CD4-positive, alpha-beta T cell (primary cell): ENCODE measurements at regions not wholly inside any gene's neighbourhood (a gene's known extent, or its start where the extent isn't known, plus 50 kb on each side); places are given as distances from the start of the nearest gene placed in this dataset.

Experiments
- ATAC-seq: fragments of 200-7000 bp; cut with Tn5 transposase; one replicate; pipeline ENCODE4 v1.10.0; 2022; ENCODE audit warnings: mild to moderate bottlenecking; ENCODE audit not compliant: poor library complexity
- CTCF ChIA-PET: fragments of 350-600 bp; sonication (Branson Sonifier 250); formaldehyde crosslinking; loops from one replicate; lab custom pipeline; 2021; ENCODE audit warnings: antibody characterized with exemption, inconsistent platforms; lab: Charles Lee
- POLR2A ChIA-PET: fragments of 350-600 bp; sonication (Branson Sonifier 250); formaldehyde crosslinking; loops from one replicate; lab custom pipeline; 2021; ENCODE audit warnings: antibody characterized with exemption, inconsistent platforms; lab: Charles Lee
- DNase-seq, 14 experiments: peaks; one replicate each; pipeline ENCODE4 v3.0.0-alpha.2; 2013 to 2020; ENCODE audit warnings: mixed read lengths in 2 of 14
- H3K27ac ChIP-seq, 2 donors: one replicate each; pipeline versions ENCODE4 v1.5.1 to v1.7.0; 2013; ENCODE audit warnings: low read length in 2 of 2, low read depth in 1 of 2, mild to moderate bottlenecking in 1 of 2
- H3K27me3 ChIP-seq, 2 experiments: 1 replicate in 1 of 2; 2 replicates in 1 of 2; pipeline versions ENCODE4 v1.6.1 to v1.7.0; 2013; ENCODE audit warnings: low read length in 2 of 2, control low read depth in 1 of 2, mild to moderate bottlenecking in 1 of 2, moderate library complexity in 1 of 2; ENCODE audit not compliant: insufficient read depth in 2 of 2, control insufficient read depth in 1 of 2
- H3K36me3 ChIP-seq: one replicate; pipeline ENCODE4 v1.6.1; 2013; ENCODE audit warnings: low read length, control low read depth; ENCODE audit not compliant: insufficient read depth
- H3K4me1 ChIP-seq: one replicate; pipeline ENCODE4 v1.6.1; 2013; ENCODE audit warnings: low read length, control low read depth; ENCODE audit not compliant: insufficient read depth
- H3K4me3 ChIP-seq: one replicate; pipeline ENCODE4 v1.5.1; 2013; ENCODE audit warnings: mild to moderate bottlenecking, low read length, moderate library complexity
- H3K9me3 ChIP-seq, 2 experiments: 1 replicate in 1 of 2; 2 replicates in 1 of 2; pipeline versions ENCODE4 v1.6.1 to v1.7.0; 2013; ENCODE audit warnings: low read length in 2 of 2, mild to moderate bottlenecking in 2 of 2, control low read depth in 1 of 2, moderate library complexity in 1 of 2; ENCODE audit not compliant: control insufficient read depth in 1 of 2, insufficient read depth in 1 of 2
- H3K27ac Mint-ChIP-seq: one replicate; pipeline ENCODE4 v1.8.0; 2020; ENCODE audit warnings: mixed read lengths
- H3K27me3 Mint-ChIP-seq: one replicate; pipeline ENCODE4 v1.8.0; 2021; ENCODE audit warnings: mixed read lengths
- H3K36me3 Mint-ChIP-seq: one replicate; pipeline ENCODE4 v1.8.0; 2021; ENCODE audit warnings: low read depth, mixed read lengths
- H3K4me1 Mint-ChIP-seq: one replicate; pipeline ENCODE4 v1.8.0; 2021; ENCODE audit warnings: low read depth, mixed read lengths
- H3K4me3 Mint-ChIP-seq: one replicate; pipeline ENCODE4 v1.8.0; 2020; ENCODE audit warnings: mild to moderate bottlenecking, mixed read lengths
- H3K9me3 Mint-ChIP-seq: one replicate; pipeline ENCODE4 v1.8.0; 2020; ENCODE audit warnings: mixed read lengths
- CTCF ChIP-seq: fragments of 200-600 bp; IDR thresholded peaks from one replicate; pipeline ENCODE4 v1.8.0; 2022; ENCODE audit warnings: antibody characterized with exemption, mild to moderate bottlenecking
- intact Hi-C, 2 experiments: fragments of 100-400 bp; cut with DNase I in 1 of 2; cut with micrococcal nuclease in 1 of 2; formaldehyde crosslinking; loops; one replicate each; pipeline versions ENCODE4 v1.15.1 to v1.9.0; 2023 to 2025; cut with DNase I, micrococcal nuclease

- no peak for TF ChIP-seq CTCF
- no peak for ATAC-seq
- H3K27me3 Mint-ChIP-seq: no peaks in the 10 kb centered on the region
- peaks cover 0 to 23% of the 10 kb centered on the region in 2 experiments for H3K9me3 ChIP-seq
- H3K4me1 Mint-ChIP-seq: no peaks in the 10 kb centered on the region
- intact Hi-C loops: no loop called here
- ChIA-PET POLR2A (no interaction called here), CTCF (no interaction called here)
- H3K4me3 ChIP-seq: no peak overlapping the region
- peaks cover 13% of the 10 kb centered on the region for H3K9me3 Mint-ChIP-seq
- H3K27ac Mint-ChIP-seq: no peak overlapping the region
- no peak overlapping the region for H3K27ac ChIP-seq
- no peak for DNase-seq
- H3K27me3 ChIP-seq: no peaks in the 10 kb centered on the region
- H3K4me1 ChIP-seq: no peaks in the 10 kb centered on the region
- no peaks in the 10 kb centered on the region for H3K36me3 Mint-ChIP-seq
- H3K4me3 Mint-ChIP-seq: no peak overlapping the region
- H3K36me3 ChIP-seq: no peaks in the 10 kb centered on the region
Measured at GRCh38 chr2:139409212-139409611, 629.0 kb upstream of the NXPH2 start.

- Histone ChIP-seq H3K4me1 (no peaks in the 10 kb centered on the region), H3K4me3 (no peak overlapping the region), H3K36me3 (no peaks in the 10 kb centered on the region), H3K27ac (no peak overlapping the region), H3K27me3 (no peaks in the 10 kb centered on the region), H3K9me3 (peaks cover 0 to 7% of the 10 kb centered on the region in 2 experiments)
- ATAC-seq (no peak), DNase-seq (no peak)
- ChIA-PET CTCF (no interaction called here), POLR2A (no interaction called here)
- Mint-ChIP-seq H3K4me3 (no peak overlapping the region), H3K9me3 (peaks cover 8% of the 10 kb centered on the region), H3K27me3 (no peaks in the 10 kb centered on the region), H3K36me3 (no peaks in the 10 kb centered on the region), H3K4me1 (no peaks in the 10 kb centered on the region), H3K27ac (no peak overlapping the region)
- TF ChIP-seq CTCF: no peak
- intact Hi-C loops: no loop called here
Measured at GRCh38 chr2:139403948-139404347, 623.8 kb upstream of the NXPH2 start.

- Histone ChIP-seq H3K4me3 (no peak overlapping the region), H3K4me1 (no peaks in the 10 kb centered on the region), H3K27me3 (no peaks in the 10 kb centered on the region), H3K9me3 (no peaks in the 10 kb centered on the region), H3K36me3 (no peaks in the 10 kb centered on the region), H3K27ac (no peak overlapping the region)
- H3K4me1 Mint-ChIP-seq: no peaks in the 10 kb centered on the region
- H3K27me3 Mint-ChIP-seq: no peaks in the 10 kb centered on the region
- no peak for DNase-seq
- CTCF ChIA-PET: no interaction called here
- POLR2A ChIA-PET: no interaction called here
- no peak overlapping the region for H3K27ac Mint-ChIP-seq
- H3K36me3 Mint-ChIP-seq: no peaks in the 10 kb centered on the region
- H3K9me3 Mint-ChIP-seq: peaks cover 11% of the 10 kb centered on the region
- intact Hi-C loops: no loop called here
- no peak overlapping the region for H3K4me3 Mint-ChIP-seq
- TF ChIP-seq CTCF: no peak
- ATAC-seq: no peak
Measured at GRCh38 chr2:139394801-139395200, 614.6 kb upstream of the NXPH2 start.
